DMS53 treated with DMSO at 0.1 percent for 48 hours (cell line): ENCODE measurements at regions not wholly inside any gene's neighbourhood (a gene's known extent, or its start where the extent isn't known, plus 50 kb on each side); places are given as distances from the start of the nearest gene placed in this dataset.
"Not testable (repeated sequence)": the region's sequence is repeated elsewhere in the genome, so short reads cannot be mapped to it uniquely, and the experiment has no call there.

Source experiments
- DNase-seq: peaks from one replicate; lab custom pipeline; 2025; ENCODE audit not compliant: unreplicated experiment; lab: John Stamatoyannopoulos, UW

- no peak for DNase-seq
Observed at GRCh38 chr13:54390841-54391240, 1362.2 kb downstream of the OLFM4 start.

- DNase-seq: no peak
Observed at GRCh38 chr13:54394085-54394700, 1365.6 kb downstream of the OLFM4 start.

GRCh38 chr13:54394908-54395307 lies 1366.3 kb downstream of the OLFM4 start:
- no peak for DNase-seq

GRCh38 chr13:54402495-54402894 lies 1373.9 kb downstream of the OLFM4 start:
- DNase-seq: no peak

- DNase-seq: no peak
Observed at GRCh38 chr13:54415753-54416366, 1387.2 kb downstream of the OLFM4 start.

GRCh38 chr13:54422946-54423345 lies 1394.3 kb downstream of the OLFM4 start:
- not testable (repeated sequence) for DNase-seq

- DNase-seq: no peak
Observed at GRCh38 chr13:54424344-54424743, 1395.7 kb downstream of the OLFM4 start.

GRCh38 chr13:54433493-54434206 lies 1405.0 kb downstream of the OLFM4 start:
- DNase-seq: peak; percentile 96

GRCh38 chr13:54440853-54441400 lies 1412.3 kb downstream of the OLFM4 start:
- DNase-seq: not testable (repeated sequence)

- no peak for DNase-seq
Observed at GRCh38 chr13:54445453-54445852, 1416.8 kb downstream of the OLFM4 start.

- no peak for DNase-seq
Observed at GRCh38 chr13:54445865-54446264, 1417.3 kb downstream of the OLFM4 start.

GRCh38 chr13:54449922-54450321 lies 1421.3 kb downstream of the OLFM4 start:
- peak; percentile 17 for DNase-seq

GRCh38 chr13:54484166-54484565 lies 1455.6 kb downstream of the OLFM4 start:
- no peak for DNase-seq

- no peak for DNase-seq
Observed at GRCh38 chr13:54486421-54487166, 1458.0 kb downstream of the OLFM4 start.

GRCh38 chr13:54489359-54489758 lies 1460.7 kb downstream of the OLFM4 start:
- DNase-seq: no peak

- no peak for DNase-seq
Observed at GRCh38 chr13:54492995-54493394, 1464.4 kb downstream of the OLFM4 start.

GRCh38 chr13:54511366-54511765 lies 1482.8 kb downstream of the OLFM4 start:
- DNase-seq: no peak

GRCh38 chr13:54513254-54513653 lies 1484.6 kb downstream of the OLFM4 start:
- no peak for DNase-seq

- DNase-seq: peak; percentile 23
Observed at GRCh38 chr13:54536112-54536511, 1507.5 kb downstream of the OLFM4 start.

GRCh38 chr13:54563286-54563685 lies 1534.7 kb downstream of the OLFM4 start:
- DNase-seq: no peak

- peak; percentile 64 for DNase-seq
Observed at GRCh38 chr13:54572037-54572436, 1543.4 kb downstream of the OLFM4 start.
